ENCODE measurements at regions not wholly inside any gene's neighbourhood (a gene's known extent, or its start where the extent isn't known, plus 50 kb on each side); places are given as distances from the start of the nearest gene placed in this dataset.

DNA sequence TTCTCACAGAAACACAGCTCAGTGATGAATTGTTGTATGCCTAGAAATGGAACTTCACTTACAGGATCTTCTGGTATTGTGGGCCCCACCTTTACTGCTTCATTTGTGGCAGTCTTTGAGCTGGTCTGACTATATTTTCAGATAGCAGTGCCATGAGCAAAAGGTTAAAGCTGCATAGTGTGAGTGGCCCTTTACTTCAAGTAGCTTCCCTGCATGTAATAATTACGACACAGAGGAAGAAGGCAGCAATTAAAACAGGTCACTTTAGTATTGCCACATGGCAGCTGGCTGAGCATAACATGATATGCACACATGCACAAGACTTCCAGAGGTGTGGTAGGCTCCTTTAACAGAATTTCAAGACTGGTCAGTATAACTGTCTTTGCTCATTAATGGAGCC is 426.3 kb upstream of the ZEB2 start:
- no peak for DNase-seq

DNA sequence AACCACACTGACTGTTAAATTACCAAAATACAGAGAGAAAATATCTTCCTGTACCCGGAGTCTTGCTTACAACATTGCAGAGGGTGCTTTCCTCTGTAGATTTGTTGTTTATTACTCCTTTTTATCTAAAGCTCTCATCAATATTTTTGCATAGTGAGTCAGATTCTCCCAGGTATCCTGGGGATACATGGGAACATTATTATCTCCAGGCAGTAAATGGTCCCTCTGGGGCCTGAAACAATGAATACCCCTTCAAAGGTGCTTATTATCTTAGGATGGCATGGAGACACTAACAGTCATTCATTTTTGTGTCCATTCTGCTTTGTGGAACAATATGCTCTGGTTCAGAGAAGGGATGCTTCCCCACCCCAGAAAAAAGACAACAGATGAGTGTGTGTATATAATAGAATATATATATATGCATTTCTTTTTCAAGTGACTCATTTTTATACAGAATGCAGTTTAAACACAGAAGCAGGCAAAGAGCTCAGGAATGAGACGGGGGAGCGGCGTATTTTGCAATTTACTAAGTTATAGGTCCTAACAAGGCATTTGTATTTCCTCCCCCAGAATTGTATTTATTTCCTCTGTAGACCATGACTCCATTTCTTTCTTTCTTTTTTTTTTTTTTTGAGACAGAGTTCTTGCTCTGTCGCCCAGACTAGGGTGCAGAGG is 424.8 kb upstream of the ZEB2 start:
- no peak for DNase-seq

DNA sequence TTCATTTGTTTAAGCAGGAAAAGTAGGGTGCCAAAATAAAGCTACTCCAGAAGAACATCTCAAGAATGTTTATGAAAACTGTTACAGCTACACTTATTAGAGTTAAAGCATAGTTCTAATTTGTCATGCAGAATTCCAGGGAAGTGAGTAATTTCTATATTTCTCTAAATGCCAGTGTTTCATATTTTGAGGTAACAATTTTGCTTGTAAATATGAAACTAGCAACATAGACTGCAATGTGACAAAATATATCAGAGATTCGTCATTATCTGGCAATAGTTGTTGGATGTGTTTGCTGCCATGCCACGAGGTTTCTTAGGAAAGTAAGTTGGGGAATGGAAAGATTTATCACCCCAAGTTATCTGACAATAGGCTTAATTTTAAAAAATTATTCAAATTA is 424.1 kb upstream of the ZEB2 start:
- DNase-seq = no peak

DNA sequence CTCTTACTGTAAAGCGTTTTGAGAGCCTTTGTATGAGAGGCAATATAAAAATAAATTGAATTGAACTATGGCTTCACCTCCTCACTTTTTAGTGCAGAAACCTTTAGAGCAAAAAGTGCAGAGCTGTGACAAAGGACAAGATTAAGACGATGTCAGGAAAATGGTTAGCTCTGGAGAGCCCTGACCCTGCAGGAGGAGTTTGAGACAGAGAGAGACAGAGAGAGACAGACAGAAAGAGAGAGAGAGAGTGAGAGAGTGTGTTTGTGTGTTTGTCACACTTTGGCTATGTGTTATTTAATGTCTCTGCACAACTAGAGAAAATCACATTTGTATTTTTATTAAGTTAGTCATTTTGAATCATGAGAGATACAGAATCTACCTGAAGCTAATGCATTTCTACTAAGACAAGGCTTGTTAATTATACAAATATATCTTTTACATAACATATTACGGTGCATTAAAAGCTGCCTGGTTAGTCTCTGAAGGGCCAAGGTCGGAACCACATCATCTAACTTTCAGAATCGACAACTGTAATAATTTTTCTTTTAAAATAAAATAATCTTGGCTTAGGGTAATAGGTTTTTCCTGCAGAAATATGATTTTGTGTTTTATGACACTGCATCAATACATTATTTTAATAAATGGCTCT is 423.5 kb upstream of the ZEB2 start:
- DNase-seq = no peak

DNA sequence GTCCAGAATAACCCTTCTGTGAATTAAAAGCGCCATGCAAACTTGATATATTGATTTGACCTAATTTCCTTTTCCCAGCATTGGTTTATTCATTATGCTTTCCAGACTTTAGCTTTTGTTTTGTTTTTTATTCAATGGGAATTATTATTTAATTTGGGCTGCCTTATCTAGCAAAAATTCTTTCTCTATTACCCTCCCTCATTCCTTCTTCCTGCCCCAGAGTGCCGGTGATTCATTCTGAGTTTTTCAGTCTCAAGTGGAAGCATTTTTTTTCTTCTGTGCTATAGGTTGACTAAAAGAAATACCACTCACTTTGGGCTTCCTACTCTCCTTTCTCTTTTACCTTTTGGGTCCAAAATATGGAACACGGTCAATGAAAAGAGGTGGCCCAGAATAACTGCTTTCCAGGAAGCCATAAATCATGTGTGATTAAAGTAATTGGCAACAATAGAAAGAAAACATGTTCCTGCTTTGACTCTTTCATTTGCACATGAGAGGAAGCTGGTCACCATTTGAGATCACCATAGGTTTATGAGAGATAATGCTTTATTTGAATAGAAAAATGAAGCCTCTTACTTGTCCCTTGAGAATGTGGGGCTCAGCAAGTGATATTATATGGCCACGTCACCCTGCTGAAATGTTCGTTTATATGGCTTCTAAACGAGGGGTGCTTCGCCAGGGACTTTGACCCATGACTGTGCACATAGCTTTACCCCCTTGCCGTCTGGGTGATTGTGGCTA is 422.8 kb upstream of the ZEB2 start:
- DNase-seq = no peak

DNA sequence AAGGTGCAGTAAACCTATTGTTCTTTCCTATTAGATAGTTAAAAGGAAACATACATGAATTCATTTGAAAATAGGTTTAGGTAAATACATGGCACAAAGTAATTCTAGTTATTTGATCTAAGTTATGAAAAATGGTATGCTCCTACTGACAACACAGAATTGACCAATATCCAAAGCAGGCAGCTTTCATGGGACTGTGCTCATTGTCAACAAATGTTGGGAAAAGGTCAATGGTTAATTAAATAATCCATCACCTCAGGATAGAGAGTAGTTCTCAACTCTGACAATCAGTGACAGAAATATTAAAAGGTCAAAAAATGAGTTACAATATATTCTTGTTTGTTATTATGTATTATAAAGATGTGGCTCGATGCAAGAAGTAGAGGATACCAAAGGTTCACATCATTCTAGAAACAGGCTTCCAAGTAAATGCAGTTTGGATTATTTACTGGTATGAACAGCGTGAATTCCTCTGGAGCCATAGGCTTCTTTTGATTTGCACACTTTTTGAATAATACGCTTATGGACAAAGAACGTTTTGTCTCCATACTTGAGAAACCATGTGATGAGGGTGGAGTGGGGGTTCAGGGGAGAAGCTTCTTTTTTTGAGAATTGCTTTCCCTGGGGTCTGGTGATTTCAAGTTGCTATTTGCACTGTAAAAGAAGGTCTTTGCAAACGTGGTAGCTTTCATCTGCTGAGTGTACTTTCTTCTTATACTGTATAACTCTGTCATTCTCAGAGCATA is 422.0 kb upstream of the ZEB2 start:
- no peak for DNase-seq

DNA sequence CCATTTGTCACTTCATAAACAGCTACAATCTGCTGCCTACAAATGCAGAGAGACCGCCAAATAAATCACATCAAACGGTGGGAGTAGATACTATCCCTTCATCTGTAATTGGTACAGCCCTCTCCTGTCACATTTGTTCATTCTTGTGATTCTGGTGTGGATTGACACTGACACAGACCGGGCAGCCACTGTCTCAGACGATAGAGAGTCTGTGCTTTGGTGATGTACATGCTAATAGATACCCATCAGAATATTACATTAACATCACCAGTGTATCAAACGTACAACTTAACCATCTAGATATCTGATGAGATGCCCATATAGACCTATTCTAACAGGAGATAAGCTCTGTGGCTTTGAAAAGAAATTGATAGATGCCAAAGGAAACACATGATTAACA is 419.7 kb upstream of the ZEB2 start:
- no peak for DNase-seq

DNA sequence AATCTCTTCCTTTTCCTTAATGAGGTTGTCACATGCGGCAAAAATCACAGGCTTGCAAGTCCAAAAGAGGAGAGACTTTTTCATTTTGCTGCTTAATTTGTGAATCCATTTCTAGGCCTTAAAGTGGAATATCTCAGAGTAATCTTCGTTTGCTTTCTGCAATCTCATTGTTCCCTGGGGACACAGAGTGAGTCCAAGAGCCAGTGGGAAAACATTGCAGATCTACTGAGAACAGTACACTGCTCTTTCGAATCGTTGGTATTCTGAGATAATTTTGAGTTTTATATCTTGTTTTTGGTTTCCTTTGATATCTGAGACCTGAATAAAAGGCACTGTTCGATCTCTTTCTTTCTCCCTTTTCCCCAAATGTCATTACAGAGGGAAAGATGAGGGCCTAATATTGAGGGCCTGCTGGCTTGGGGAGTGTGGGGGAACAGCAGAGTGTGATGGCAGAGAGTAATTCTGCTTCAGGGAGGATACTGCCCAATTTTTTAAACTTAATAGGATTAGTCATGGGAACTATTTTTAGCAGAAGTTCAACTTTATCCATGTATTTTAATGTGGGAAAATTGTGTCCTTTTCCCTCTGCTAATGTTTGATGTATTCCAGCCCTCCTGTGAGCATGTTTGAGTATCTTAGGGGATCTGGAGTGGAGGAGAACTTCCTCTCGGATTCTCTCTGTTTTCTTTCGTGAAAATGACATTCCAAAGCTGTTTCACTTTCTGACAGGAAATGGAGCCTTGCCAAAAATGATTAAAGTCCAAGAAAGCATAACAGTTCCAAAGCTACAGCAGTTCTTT is 418.2 kb upstream of the ZEB2 start:
- DNase-seq = no peak

DNA sequence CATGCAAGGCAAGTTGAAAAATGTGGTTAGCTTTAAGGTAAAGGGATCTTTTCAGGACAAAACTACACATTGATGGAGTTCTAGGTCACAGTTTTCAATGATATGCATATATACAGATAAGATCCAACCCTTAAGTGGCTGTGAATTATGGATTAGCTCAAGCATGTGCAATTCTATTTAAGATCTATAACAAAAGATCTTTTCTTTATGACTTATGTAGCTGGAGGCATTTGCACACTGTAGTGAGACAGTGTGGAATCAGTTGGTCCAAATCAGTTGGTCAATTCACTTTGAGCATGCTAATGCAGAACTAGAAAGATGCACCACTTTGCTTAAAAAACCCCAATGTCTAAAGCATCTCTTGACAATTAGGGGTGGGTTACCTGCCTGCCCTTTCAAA is 417.1 kb upstream of the ZEB2 start:
- no peak for DNase-seq

DNA sequence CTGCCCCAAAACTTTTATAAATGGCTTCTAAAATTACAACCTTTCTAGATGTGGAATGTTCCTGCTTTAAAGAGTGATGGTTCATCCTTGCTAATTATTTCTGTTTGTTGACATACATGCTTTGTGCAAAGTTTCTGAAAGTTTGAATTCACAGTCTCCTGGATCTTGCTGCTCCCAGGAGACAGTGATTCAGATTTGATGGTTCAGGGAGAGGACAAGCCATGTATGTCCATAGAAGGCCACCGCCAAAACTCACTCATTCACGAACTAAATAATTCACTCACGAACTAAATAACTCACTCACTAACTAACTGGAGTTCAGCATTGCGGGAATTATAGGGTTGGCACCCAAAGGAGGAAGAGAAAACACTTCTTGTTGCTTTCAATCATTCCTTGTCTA is 416.5 kb upstream of the ZEB2 start:
- no peak for DNase-seq

DNA sequence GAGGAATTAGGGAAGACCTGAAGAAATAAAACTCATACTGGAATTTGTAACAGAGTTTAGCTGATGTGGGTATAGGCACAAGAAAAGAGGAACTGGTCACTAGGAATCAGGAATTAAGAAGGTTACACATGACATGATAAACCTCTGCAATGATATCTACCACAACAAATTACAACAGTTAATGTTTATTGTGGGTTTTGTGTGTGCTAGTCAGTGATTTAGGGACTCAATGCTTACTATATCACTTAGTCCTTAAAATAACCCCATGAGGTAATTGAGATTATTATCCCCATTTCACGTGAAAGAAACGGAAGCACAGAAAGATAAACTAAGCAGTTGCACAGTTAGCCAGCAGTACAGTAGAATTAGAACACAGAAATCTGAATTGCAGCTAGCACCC is 415.8 kb upstream of the ZEB2 start:
- DNase-seq = no peak

DNA sequence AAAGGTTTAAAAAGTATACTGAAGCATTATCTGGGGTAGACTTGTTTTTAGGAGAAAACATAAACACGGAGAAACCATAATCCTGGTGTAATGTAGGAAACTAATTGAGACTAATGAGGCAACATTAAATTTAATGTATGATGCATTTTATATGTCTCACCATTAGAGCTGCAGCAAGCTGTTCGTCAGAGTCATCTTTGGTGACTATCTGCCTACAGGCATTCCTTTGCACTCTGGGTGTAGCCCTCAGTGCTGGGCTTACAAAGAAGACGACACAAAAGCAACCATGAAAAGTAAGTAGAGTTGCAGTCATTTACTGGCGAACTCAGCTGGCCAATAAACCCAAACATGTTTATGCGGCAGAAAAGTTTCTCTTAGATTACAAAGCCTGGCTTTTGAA is 415.3 kb upstream of the ZEB2 start:
- DNase-seq = no peak

DNA sequence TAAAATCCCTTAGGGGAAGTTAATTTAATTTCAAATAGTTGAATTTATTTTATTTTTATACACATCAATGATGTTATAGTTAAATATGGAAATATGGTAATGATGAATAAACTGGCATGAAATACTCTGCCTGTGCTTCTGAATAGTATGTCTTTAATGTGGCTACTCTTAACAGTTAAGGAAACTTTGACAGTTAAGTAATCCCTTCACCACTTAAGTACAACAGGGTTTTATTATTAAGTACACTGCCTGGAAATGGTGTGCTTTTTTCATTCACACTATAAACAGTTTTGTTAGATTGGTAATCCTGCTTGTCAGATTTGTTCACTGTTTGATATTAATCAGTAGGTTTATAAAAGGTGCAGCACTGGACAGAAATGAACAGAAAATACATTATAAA is 412.0 kb upstream of the ZEB2 start:
- no peak for DNase-seq

DNA sequence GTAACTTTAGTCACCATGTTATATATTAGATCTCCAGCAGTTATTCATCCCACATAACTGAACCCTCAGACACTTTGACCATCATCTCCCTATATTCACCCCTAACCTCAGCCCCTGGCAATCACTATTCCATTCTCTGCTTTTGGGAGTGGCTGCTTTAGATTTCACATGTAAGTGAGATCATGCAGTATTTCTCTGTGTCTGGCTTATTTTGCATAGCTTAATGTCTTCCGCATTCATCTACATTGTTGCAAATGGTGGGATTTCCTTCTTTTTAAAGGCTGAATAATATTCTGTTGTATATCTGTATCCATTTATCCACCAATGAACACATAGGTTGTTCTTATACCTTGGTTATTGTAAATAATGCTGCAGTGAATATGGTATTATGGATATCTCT is 411.6 kb upstream of the ZEB2 start:
- no peak for DNase-seq

DNA sequence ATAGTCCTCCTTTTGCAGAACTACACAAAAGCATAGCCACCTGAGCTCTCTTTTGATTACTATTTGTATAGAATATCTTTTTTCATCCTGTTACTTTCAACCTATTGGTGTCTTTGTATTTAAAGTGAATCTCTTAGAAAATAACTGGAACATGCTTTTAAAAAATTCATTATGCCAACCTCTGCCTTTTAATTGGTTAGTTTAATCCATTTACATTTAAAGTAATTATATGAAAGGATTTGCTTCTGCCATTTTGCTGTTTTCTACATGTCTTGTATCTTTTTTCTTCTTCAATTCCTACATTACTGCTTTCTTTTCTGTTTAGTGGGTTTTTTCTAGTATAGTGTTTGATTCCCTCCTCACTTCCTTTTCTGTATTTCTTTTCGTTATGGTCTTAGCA is 407.5 kb upstream of the ZEB2 start:
- no peak for DNase-seq

DNA sequence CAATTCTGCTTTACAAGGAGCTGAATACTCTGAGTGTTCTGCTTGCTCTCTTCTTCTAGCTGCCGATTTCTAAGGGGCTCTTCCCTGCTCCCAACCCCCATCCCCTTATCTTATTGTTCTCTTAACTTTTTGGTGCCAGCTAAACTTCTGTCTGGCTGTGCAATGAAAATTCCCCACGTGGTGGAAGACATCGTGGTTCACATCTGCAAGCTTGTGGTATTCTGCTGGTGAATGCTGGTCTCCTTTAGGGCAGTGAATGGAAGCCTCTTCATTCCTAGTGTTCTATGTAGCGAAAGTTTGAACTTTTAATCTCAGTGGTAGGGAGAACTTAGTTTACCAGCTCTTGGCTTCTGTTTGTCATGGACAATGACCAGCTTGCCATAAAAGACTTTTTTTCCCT is 406.0 kb upstream of the ZEB2 start:
- no peak for DNase-seq

DNA sequence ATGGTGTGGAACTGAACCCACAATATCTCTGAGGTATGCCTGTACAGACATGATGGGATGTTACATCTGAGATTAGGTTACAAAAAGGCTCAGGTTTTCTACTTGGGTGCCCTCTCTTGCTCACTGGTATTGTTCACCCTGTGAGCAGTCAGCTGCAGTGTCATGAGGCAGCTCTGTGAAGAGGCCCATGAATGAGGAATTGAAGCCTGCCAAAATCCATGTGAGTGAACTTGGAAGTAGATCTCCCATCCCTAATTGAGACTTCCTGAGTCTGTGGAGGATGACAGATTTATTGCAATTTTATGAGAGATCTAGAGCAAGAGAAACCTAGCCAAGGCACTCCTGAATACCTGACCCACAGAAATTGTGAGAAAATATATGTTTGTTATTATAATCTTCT is 404.9 kb upstream of the ZEB2 start:
- DNase-seq = no peak

DNA sequence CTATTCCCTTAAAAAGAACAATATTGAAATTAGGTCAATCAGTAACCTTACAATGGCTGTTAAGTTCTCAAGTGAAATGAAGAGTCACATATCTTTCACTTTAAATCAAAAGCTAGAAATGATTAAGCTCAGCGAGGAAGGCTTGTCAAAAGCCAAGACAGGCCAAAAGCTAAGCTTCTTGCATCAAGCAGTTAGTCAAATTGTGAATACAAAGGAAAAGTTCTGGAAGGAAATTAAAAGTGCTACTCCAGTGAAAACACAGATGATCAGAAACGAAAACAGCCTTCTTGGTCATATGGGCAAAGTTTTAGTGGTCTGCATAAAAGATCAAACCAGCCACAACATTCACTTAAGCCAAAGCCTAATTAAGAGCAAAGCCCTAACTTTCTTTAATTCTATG is 402.6 kb upstream of the ZEB2 start:
- DNase-seq = no peak

DNA sequence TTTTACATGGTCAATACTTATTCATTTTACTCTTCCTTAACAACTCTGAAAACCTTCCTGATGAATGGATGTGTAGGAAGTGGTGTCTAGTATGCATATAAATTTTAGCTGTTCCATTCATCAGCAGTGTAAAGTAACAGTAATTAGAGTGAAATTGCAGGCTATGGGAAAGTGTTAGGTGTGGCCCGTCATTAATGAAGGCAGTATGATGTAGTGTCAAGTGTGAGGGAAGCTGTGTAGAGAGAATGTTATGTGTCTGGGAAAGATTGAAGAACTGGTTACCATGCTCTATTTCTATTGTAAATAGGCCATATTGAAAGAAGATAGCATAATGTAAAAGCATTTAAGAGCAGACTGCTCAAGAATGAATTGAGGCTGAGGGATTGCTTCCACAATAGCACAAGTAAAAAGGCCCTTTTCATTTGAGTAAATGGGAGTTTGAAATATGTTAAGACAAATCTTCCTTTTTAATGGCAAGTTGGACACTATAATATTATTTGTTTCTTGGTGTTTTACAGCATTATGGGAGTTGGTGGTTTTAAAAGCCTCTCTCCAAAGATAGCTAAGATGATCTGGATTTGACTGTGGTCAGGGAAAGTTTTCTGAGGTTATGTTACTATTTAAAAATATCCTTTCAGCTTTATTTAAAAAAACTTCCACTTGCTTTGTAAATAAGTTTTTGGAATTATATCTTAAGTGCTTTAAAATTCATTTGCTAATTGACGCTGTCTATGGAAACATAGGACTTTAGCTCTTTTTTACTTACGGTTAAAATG is 401.0 kb upstream of the ZEB2 start:
- no peak for DNase-seq

DNA sequence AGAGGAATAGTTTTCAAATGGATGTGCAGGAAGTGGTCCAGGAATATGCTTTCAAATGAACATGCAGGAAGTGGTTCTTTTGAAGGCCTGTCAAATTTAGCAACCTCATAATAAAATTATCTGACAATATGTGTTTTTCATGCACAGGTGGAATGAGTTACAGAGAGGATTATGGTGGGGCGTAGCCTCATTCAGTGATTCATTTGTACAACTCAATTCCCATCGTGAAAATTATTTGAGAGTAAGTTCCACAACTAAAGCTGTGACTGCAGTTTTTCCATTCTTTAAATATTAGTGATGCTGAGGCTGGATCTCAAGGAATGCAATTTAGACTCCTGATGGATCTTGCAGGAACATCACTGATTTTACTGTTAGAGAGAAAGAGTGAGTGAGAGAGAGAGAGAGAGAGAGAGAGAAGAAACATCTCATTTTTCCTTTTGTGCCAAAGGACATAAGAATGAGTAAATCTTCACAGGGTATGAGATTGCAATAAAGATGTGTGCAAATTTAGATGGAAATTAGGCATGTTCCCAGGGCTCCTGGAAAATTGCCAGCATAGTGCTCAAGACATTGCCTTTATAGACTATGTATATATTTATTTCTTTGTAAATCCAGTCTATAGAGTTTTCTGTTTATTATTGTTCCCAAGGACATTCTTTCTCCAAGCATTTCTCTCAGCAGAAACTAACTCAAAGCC is 394.9 kb upstream of the ZEB2 start:
- DNase-seq = no peak

DNA sequence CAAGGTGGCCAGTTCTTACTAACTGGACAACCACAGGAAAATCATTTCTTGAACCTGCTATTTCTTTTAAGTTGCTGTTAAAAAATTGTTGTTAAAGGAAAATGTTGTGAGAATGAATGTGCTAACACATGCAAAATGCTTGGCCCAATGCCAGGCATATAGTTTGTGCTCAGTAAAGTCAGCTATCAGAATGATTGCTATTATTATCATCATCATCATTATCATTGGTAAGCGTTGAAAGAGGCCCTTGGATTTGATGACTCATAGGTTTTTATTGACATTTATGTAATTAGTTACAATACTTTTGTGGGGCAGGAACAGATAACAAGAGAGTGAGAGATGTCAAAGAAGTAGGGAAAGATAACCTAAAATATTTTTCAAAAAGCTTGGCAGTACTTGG is 394.2 kb upstream of the ZEB2 start:
- DNase-seq = no peak

DNA sequence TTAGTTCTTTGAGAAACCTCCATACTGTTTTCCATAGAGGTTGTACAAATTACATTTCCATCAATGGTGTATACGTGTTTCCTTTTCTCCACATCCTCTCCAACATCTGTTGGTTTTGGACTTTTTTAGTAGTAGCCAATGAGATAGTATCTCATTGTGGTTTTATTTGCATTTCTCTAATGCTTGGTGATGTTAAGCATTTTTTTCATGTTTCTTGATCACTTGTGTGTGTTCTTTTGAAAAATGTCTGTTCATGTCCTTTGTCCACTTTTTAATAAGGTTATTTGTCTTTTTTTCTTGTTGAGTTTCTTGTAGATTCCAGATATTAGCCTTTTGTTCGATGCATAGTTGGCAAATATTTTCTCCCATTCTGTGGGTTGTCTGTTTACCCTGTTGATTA is 392.3 kb upstream of the ZEB2 start:
- no peak for DNase-seq
